GM13977 (cell line): ENCODE measurements at regions not wholly inside any gene's neighbourhood (a gene's known extent, or its start where the extent isn't known, plus 50 kb on each side); places are given as distances from the start of the nearest gene placed in this dataset.

Experiments
- DNase-seq: peaks from one replicate; pipeline ENCODE4 v3.0.0; 2012; ENCODE audit warnings: low spot score
- CTCF ChIP-seq: IDR thresholded peaks from 2 replicates; pipeline ENCODE4 v1.5.1; 2012; ENCODE audit warnings: mild to moderate bottlenecking, control low read depth; ENCODE audit not compliant: insufficient read depth; ENCODE audit errors: extremely low read depth, missing control alignments
- in situ Hi-C: fragments of 300-500 bp; cut with MboI; formaldehyde crosslinking; loops from one replicate; pipeline ENCODE4 v1.12.0; 2022; ENCODE audit warnings: low sequenced_read_pairs, low pct_unique_long_range_greater_than_20kb, mixed read lengths, inconsistent platforms; ENCODE audit not compliant: unreplicated experiment

- TF ChIP-seq CTCF, result no peak
- in situ Hi-C loops, result no loop called here
- DNase-seq, result no peak
These were observed 165.8 kb upstream of the KLF6 start for GRCh38 chr10:3950676-3951275.

GRCh38 chr10:3949711-3950110 is 164.7 kb upstream of the KLF6 start:
- TF ChIP-seq CTCF, result no peak
- in situ Hi-C loops, result no loop called here

GRCh38 chr10:3948843-3949242 is 163.8 kb upstream of the KLF6 start:
- DNase-seq, result no peak
- in situ Hi-C loops, result no loop called here
- no peak for TF ChIP-seq CTCF

More at GRCh38 chr10:3949711-3950110, 164.7 kb upstream of the KLF6 start:
- DNase-seq, result no peak

- in situ Hi-C loops, result no loop called here
- no peak for TF ChIP-seq CTCF
- no peak for DNase-seq
These were observed 161.5 kb upstream of the KLF6 start for GRCh38 chr10:3946234-3947229.

- no peak for DNase-seq
- in situ Hi-C loops, result no loop called here
- no peak for TF ChIP-seq CTCF
These were observed 160.0 kb upstream of the KLF6 start for GRCh38 chr10:3945026-3945425.

- TF ChIP-seq CTCF, result no peak
- in situ Hi-C loops, result no loop called here
- DNase-seq, result no peak
These were observed 159.6 kb upstream of the KLF6 start for GRCh38 chr10:3944591-3944990.
